ENCODE measurements at regions not wholly inside any gene's neighbourhood (a gene's known extent, or its start where the extent isn't known, plus 50 kb on each side); places are given as distances from the start of the nearest gene placed in this dataset.
A peak's percentile ranks its signal among the peaks of the same experiment; 100 is the strongest.

GRCh38 chr7:16071246-16071857, 350.0 kb downstream of the CRPPA start:
- Histone ChIP-seq H3K9me3 (no peaks in the 10 kb centered on the region), H3K4me3 (peak overlapping the region in 5 of 10 donors; percentile 1 to 26 (median 3)), H3K36me3 (no peaks in the 10 kb centered on the region), H3K27ac (peak overlapping the region in 5 of 10 donors; percentile 40 to 85 (median 83)), H3K27me3 (no peaks in the 10 kb centered on the region), H3K4me1 (peaks cover 0 to 43% (median 15%) of the 10 kb centered on the region in 9 donors)
- 21 to 28% methylated on average over 6 of the region's 6 CpGs for WGBS, 2 donors
- intact Hi-C loops (cut with DNase I): loop anchor here (1.0 to 10.0 kb wide), 14 partner anchors 239 to 769 kb away; partner anchors contain the start of genes MEOX2 (in 2 of the 10) and AGMO (in 1 of the 10)
- DNase-seq (no peak), ATAC-seq (peak in 5 of 8 donors; percentile 34 to 73 (median 55))
- TF ChIP-seq CTCF (IDR thresholded peaks at IDR 0.05): peak; percentile 79 to 92 (median 84)

GRCh38 chr7:16070806-16071205, 350.5 kb downstream of the CRPPA start:
- no peaks in the 10 kb centered on the region for H3K36me3 ChIP-seq
- no peak for TF ChIP-seq CTCF (IDR thresholded peaks at IDR 0.05)
- H3K4me1 ChIP-seq: peaks cover 0 to 49% (median 21%) of the 10 kb centered on the region in 9 donors
- WGBS, 2 donors: 78 to 87% methylated on average over 3 of the region's 3 CpGs
- no peak for DNase-seq
- H3K27me3 ChIP-seq: no peaks in the 10 kb centered on the region
- peak overlapping the region in 7 of 10 donors; percentile 16 to 85 (median 45) for H3K27ac ChIP-seq
- ATAC-seq: no peak
- intact Hi-C loops (cut with DNase I): loop anchor here (1.0 to 10.0 kb wide), 14 partner anchors 238 to 769 kb away; partner anchors contain the start of genes MEOX2 (in 2 of the 10) and AGMO (in 1 of the 10)
- peak overlapping the region in 5 of 10 donors; percentile 1 to 26 (median 3) for H3K4me3 ChIP-seq
- H3K9me3 ChIP-seq: no peaks in the 10 kb centered on the region

GRCh38 chr7:16069998-16070397, 351.3 kb downstream of the CRPPA start:
- WGBS, 2 donors: 68 to 73% methylated on average over 5 of the region's 5 CpGs
- Histone ChIP-seq H3K4me3 (peak overlapping the region in 5 of 10 donors; percentile 14 to 26 (median 20)), H3K36me3 (no peaks in the 10 kb centered on the region), H3K9me3 (no peaks in the 10 kb centered on the region), H3K27me3 (no peaks in the 10 kb centered on the region), H3K27ac (peak overlapping the region in 8 of 10 donors; percentile 21 to 85 (median 52)), H3K4me1 (peaks cover 0 to 57% (median 27%) of the 10 kb centered on the region in 9 donors)
- intact Hi-C loops (cut with DNase I): loop anchor here (2.0 to 10.0 kb wide), 23 partner anchors 175 to 768 kb away; partner anchors contain the start of genes MEOX2 (in 7 of the 10) and AGMO (in 3 of the 10)
- TF ChIP-seq CTCF (IDR thresholded peaks at IDR 0.05): no peak
- DNase-seq (no peak), ATAC-seq (no peak)

GRCh38 chr7:16068183-16068582, 353.2 kb downstream of the CRPPA start:
- no peak for TF ChIP-seq CTCF (IDR thresholded peaks at IDR 0.05)
- peak in 2 of 8 donors; percentile 19 to 22 for ATAC-seq
- WGBS, 2 donors: 63 to 66% methylated on average over 2 of the region's 2 CpGs
- intact Hi-C loops (cut with DNase I): loop anchor here in 9 of 10 donors (2.0 to 10.0 kb wide), 15 partner anchors 173 to 513 kb away; partner anchors contain the start of genes MEOX2 (in 5 of the 9) and AGMO (in 2 of the 9)
- peak overlapping the region; percentile 58 to 85 (median 73) for H3K27ac ChIP-seq
- no peaks in the 10 kb centered on the region for H3K36me3 ChIP-seq
- DNase-seq: no peak
- peaks cover 0 to 72% (median 37%) of the 10 kb centered on the region in 9 donors for H3K4me1 ChIP-seq
- no peaks in the 10 kb centered on the region for H3K9me3 ChIP-seq
- peak overlapping the region in 3 of 10 donors; percentile 3 to 23 (median 21) for H3K4me3 ChIP-seq
- H3K27me3 ChIP-seq: no peaks in the 10 kb centered on the region

Measured in heart right ventricle (tissue), 16 donors.